Mesothelial cell of epicardium (in vitro differentiated cells): ENCODE measurements at regions not wholly inside any gene's neighbourhood (a gene's known extent, or its start where the extent isn't known, plus 50 kb on each side); places are given as distances from the start of the nearest gene placed in this dataset.
"Not testable (repeated sequence)": the region's sequence is repeated elsewhere in the genome, so short reads cannot be mapped to it uniquely, and the experiment has no call there.

Source experiments
- DNase-seq, 2 experiments: peaks; one replicate each; pipeline ENCODE4 v3.0.0; 2021; ENCODE audit warnings: low spot score in 2 of 2; ENCODE audit not compliant: unreplicated experiment in 2 of 2
- H3K27ac Mint-ChIP-seq: 2 replicates; pipeline ENCODE4 v1.8.0; 2021; ENCODE audit warnings: mixed read lengths
- H3K27me3 Mint-ChIP-seq: 2 replicates; pipeline ENCODE4 v1.8.0; 2021; ENCODE audit warnings: low read depth, mixed read lengths
- H3K36me3 Mint-ChIP-seq: 2 replicates; pipeline ENCODE4 v1.8.0; 2021; ENCODE audit warnings: mixed read lengths
- H3K4me1 Mint-ChIP-seq: 2 replicates; pipeline ENCODE4 v1.8.0; 2021; ENCODE audit warnings: mixed read lengths
- H3K4me3 Mint-ChIP-seq: 2 replicates; pipeline ENCODE4 v1.8.0; 2021; ENCODE audit warnings: mild to moderate bottlenecking, moderate library complexity, mixed read lengths
- H3K9me3 Mint-ChIP-seq: 2 replicates; pipeline ENCODE4 v1.8.0; 2021; ENCODE audit warnings: mixed read lengths
- CTCF ChIP-seq: fragments of 200-600 bp; sonication (generic); IDR thresholded peaks from one replicate; pipeline ENCODE4 v1.5.0; 2021; ENCODE audit warnings: antibody characterized with exemption; ENCODE audit not compliant: unreplicated experiment

GRCh38 chr4:104641418-104641817, 146.7 kb upstream of the CXXC4 start:
- H3K27ac Mint-ChIP-seq, result no peak overlapping the region
- no peak for DNase-seq
- H3K4me3 Mint-ChIP-seq, result no peak overlapping the region
- H3K4me1 Mint-ChIP-seq, result peaks cover 3% of the 10 kb centered on the region
- H3K27me3 Mint-ChIP-seq, result peaks cover 10% of the 10 kb centered on the region
- H3K36me3 Mint-ChIP-seq, result no peaks in the 10 kb centered on the region
- TF ChIP-seq CTCF, result no peak
- H3K9me3 Mint-ChIP-seq, result no peaks in the 10 kb centered on the region

GRCh38 chr4:104642521-104642920, 147.8 kb upstream of the CXXC4 start:
- H3K27ac Mint-ChIP-seq, result no peak overlapping the region
- no peaks in the 10 kb centered on the region for H3K36me3 Mint-ChIP-seq
- TF ChIP-seq CTCF, result no peak
- H3K4me3 Mint-ChIP-seq, result no peak overlapping the region
- peaks cover 3% of the 10 kb centered on the region for H3K4me1 Mint-ChIP-seq
- no peaks in the 10 kb centered on the region for H3K9me3 Mint-ChIP-seq
- H3K27me3 Mint-ChIP-seq, result peaks cover 10% of the 10 kb centered on the region
- no peak for DNase-seq

GRCh38 chr4:104643805-104644204, 149.1 kb upstream of the CXXC4 start:
- H3K36me3 Mint-ChIP-seq, result no peaks in the 10 kb centered on the region
- peaks cover 12% of the 10 kb centered on the region for H3K27me3 Mint-ChIP-seq
- no peak overlapping the region for H3K27ac Mint-ChIP-seq
- H3K9me3 Mint-ChIP-seq, result no peaks in the 10 kb centered on the region
- H3K4me1 Mint-ChIP-seq, result peaks cover 3% of the 10 kb centered on the region
- TF ChIP-seq CTCF, result no peak
- no peak for DNase-seq
- H3K4me3 Mint-ChIP-seq, result no peak overlapping the region

GRCh38 chr4:104649631-104650030, 154.9 kb upstream of the CXXC4 start:
- Mint-ChIP-seq H3K36me3 (no peaks in the 10 kb centered on the region), H3K4me1 (no peaks in the 10 kb centered on the region), H3K27me3 (peaks cover 1% of the 10 kb centered on the region), H3K9me3 (peaks cover 26% of the 10 kb centered on the region), H3K27ac (no peak overlapping the region), H3K4me3 (no peak overlapping the region)
- TF ChIP-seq CTCF, result no peak
- DNase-seq, result no peak

- not testable (repeated sequence) for H3K27ac Mint-ChIP-seq, H3K36me3 Mint-ChIP-seq, H3K4me3 Mint-ChIP-seq, DNase-seq, H3K27me3 Mint-ChIP-seq, H3K4me1 Mint-ChIP-seq
- H3K9me3 Mint-ChIP-seq, result peaks cover 12% of the 10 kb centered on the region
Measured at GRCh38 chr4:104662269-104662668, 167.6 kb upstream of the CXXC4 start.

GRCh38 chr4:104677116-104677515, 182.4 kb upstream of the CXXC4 start:
- peak in 1 of 2 experiments; percentile 39 for DNase-seq
- Mint-ChIP-seq H3K4me1 (peaks cover 11% of the 10 kb centered on the region), H3K27me3 (peaks cover 21% of the 10 kb centered on the region), H3K9me3 (no peaks in the 10 kb centered on the region), H3K36me3 (no peaks in the 10 kb centered on the region), H3K27ac (peak overlapping the region; percentile 33), H3K4me3 (no peak overlapping the region)
- no peak for TF ChIP-seq CTCF
